ENCODE measurements at regions not wholly inside any gene's neighbourhood (a gene's known extent, or its start where the extent isn't known, plus 50 kb on each side); places are given as distances from the start of the nearest gene placed in this dataset.
"Not testable (repeated sequence)": the region's sequence is repeated elsewhere in the genome, so short reads cannot be mapped to it uniquely, and the experiment has no call there.

DNA sequence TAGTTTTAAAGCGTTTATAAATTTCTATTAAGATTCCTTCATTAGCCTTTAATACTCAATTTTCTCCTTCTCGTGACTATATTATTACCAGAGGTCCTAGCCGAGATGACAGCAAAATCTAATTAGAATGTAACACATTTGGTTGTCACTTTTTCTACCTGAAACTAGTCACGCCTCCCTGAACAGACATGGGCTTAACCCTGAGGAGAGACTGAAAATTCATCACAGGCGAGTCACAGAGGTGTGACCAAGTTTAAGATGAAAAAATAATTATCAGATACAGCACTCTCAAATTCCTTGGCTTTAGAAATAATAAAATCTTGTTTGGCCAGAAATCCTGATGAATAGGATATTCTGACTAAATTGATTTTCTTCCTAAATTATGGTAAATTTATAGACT, 834.4 kb upstream of the SLC39A10 start:
- TF ChIP-seq POLR2A (IDR thresholded peaks at IDR 0.05) = no peak
- TF ChIP-seq, protein P1, sequence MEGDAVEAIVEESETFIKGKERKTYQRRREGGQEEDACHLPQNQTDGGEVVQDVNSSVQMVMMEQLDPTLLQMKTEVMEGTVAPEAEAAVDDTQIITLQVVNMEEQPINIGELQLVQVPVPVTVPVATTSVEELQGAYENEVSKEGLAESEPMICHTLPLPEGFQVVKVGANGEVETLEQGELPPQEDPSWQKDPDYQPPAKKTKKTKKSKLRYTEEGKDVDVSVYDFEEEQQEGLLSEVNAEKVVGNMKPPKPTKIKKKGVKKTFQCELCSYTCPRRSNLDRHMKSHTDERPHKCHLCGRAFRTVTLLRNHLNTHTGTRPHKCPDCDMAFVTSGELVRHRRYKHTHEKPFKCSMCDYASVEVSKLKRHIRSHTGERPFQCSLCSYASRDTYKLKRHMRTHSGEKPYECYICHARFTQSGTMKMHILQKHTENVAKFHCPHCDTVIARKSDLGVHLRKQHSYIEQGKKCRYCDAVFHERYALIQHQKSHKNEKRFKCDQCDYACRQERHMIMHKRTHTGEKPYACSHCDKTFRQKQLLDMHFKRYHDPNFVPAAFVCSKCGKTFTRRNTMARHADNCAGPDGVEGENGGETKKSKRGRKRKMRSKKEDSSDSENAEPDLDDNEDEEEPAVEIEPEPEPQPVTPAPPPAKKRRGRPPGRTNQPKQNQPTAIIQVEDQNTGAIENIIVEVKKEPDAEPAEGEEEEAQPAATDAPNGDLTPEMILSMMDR (IDR thresholded peaks at IDR 0.05) = no peak
- 68 to 77% methylated on average over 5 of the region's 5 CpGs for WGBS, 2 donors
- no peak for DNase-seq (ENCODE audit: low spot score in 2 of 2)
- intact Hi-C loops (cut with DNase I; ENCODE audit: low total_unique reads) = no loop called here
- H3K4me3 ChIP-seq (ENCODE audit: low read depth, poor library complexity, severe bottlenecking) = no peak overlapping the region

DNA sequence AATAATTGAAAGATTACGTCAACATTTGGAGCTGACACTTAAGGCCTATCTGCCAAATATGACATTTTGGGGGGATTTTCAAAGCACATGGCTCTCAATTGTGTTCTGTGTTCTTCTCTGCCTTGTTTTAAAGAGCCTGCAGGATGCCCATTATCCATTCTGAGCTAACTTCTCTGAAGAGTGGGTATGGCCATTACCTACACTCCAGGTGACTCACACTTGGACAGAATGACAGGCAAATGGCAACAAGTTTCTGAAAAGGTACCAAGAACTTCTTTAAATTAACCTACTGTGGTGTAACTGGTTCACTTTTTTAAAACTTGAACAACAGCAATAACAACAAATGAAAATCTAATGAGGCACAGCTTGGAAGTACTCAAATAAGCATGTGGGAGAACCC, 834.9 kb upstream of the SLC39A10 start:
- intact Hi-C loops (cut with DNase I; ENCODE audit: low total_unique reads) = no loop called here
- WGBS, 2 donors = 0% methylated on average over 1 of the region's 1 CpG
- TF ChIP-seq, protein P1 (IDR thresholded peaks at IDR 0.05) = no peak
- no peak for TF ChIP-seq POLR2A (IDR thresholded peaks at IDR 0.05)
- H3K4me3 ChIP-seq (ENCODE audit: low read depth, poor library complexity, severe bottlenecking) = no peak overlapping the region
- DNase-seq (ENCODE audit: low spot score in 2 of 2) = no peak

DNA sequence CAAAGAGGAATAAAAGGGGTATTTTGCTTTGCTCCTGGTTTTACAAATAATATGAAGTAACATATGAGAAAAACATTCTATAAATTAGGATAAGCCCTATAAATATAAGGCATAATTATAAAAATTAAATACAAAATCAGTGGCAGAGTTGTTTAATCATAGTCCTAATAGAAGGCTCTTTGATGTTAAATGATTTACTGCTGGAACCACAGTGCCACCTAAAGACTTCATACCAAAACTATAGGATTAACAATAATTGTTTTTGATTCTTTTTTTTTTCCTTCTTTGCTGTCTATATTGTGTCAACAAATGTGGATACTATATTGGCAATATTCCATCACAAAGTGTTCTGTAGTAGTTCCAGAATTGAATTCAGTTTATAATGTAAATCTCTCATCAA, 837.7 kb upstream of the SLC39A10 start:
- TF ChIP-seq, protein P1 (IDR thresholded peaks at IDR 0.05) = no peak
- TF ChIP-seq POLR2A (IDR thresholded peaks at IDR 0.05) = no peak
- intact Hi-C loops (cut with DNase I; ENCODE audit: low total_unique reads) = no loop called here
- H3K4me3 ChIP-seq (ENCODE audit: low read depth, poor library complexity, severe bottlenecking) = no peak overlapping the region
- DNase-seq (ENCODE audit: low spot score in 2 of 2) = no peak

DNA sequence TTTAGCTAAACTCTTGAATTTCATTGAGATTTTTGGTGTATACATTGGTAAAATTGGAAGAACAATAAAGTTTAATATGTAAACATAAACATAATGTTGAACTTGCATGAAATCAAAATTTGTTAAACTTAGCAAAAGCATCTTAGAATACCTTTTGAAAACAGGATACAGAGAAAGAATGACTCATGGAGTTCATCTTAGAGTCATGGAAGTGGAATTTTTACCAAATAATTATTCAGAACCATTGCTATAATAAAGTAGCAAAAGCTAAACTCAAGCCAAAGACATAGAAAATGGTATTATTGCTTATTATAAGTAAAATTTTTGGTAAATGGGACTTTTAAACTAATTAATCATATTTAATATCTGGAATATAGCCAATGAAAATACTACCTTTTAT, 841.6 kb upstream of the SLC39A10 start:
- DNase-seq (ENCODE audit: low spot score in 2 of 2) = no peak
- no peak overlapping the region for H3K4me3 ChIP-seq (ENCODE audit: low read depth, poor library complexity, severe bottlenecking)
- no peak for TF ChIP-seq POLR2A (IDR thresholded peaks at IDR 0.05)
- TF ChIP-seq, protein P1 (IDR thresholded peaks at IDR 0.05) = no peak
- intact Hi-C loops (cut with DNase I; ENCODE audit: low total_unique reads) = no loop called here

DNA sequence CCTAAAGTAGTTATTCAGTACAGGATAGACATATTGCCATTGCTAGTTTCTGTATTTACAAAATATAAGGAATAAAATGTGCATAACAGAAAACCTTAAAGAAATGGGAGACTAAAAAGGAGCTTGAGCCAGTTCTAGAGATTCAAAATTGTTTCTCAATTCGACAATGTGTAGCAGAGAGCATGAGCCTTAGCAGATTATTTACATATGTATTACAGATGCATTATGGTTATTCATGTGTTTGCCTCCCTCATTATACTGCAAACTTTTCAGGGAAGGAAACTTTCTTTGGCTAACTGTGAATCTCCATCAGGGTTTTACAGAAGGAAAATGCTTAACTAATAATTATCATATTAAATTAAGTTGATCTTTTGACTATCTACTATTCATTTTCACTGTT, 854.4 kb upstream of the SLC39A10 start:
- TF ChIP-seq, protein P1 (IDR thresholded peaks at IDR 0.05) = no peak
- H3K4me3 ChIP-seq (ENCODE audit: low read depth, poor library complexity, severe bottlenecking) = no peak overlapping the region
- intact Hi-C loops (cut with DNase I; ENCODE audit: low total_unique reads) = no loop called here
- no peak for DNase-seq (ENCODE audit: low spot score in 2 of 2)
- WGBS, 2 donors = 48 to 54% methylated on average over 1 of the region's 1 CpG

DNA sequence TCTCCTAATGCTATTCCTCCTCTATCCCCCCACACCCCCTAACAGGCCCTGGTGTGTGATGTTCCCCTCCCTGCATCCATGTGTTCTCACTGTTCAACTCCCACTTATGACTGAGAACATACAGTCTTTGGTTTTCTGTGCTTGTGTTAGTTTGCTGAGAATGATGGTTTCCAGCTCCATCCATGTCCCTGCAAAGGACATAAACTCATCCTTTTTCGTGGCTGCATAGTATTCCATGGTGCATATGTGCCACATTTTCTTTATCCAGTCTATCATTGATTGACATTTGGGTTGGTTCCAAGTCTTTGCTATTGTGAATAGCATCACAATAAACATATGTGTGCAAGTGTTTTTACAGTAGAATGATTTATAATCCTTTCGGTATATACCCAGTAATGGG, 870.0 kb upstream of the SLC39A10 start:
- WGBS, 2 donors = 87 to 93% methylated on average over 2 of the region's 2 CpGs
- DNase-seq (ENCODE audit: low spot score in 2 of 2); H3K4me3 ChIP-seq (ENCODE audit: low read depth, poor library complexity, severe bottlenecking); intact Hi-C loops (cut with DNase I; ENCODE audit: low total_unique reads): not testable (repeated sequence)

DNA sequence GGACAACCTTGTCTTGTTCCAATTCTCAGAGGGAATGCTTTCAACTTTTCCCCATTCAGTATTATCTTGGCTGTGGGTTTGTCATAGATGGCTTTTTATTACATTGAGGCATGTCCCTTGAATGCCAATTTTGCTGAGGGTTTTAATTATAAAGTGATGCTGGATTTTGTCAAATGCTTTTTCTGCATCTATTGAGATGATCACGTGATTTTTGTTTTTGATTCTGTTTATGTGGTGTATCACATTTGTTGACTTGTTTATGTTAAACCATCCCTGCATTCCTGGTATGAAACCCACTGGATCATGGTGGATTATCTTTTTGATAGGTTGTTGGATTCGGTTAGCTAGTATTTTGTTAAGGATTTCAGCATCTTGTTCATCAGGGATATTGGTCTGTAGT, 885.6 kb upstream of the SLC39A10 start:
- H3K4me3 ChIP-seq (ENCODE audit: low read depth, poor library complexity, severe bottlenecking); intact Hi-C loops (cut with DNase I; ENCODE audit: low total_unique reads); DNase-seq (ENCODE audit: low spot score in 2 of 2): not testable (repeated sequence)
- 85 to 90% methylated on average over 2 of the region's 2 CpGs for WGBS, 2 donors

All from lower leg skin (tissue), 4 donors.